HUES64 (cell line): ENCODE measurements at regions not wholly inside any gene's neighbourhood (a gene's known extent, or its start where the extent isn't known, plus 50 kb on each side); places are given as distances from the start of the nearest gene placed in this dataset.

ENCODE experiments used
- H3K27ac ChIP-seq: 2 replicates; pipeline ENCODE4 v1.7.0; 2013; ENCODE audit warnings: low read depth, low read length, inconsistent platforms
- H3K27me3 ChIP-seq: 2 replicates; pipeline ENCODE4 v1.6.1; 2013; ENCODE audit warnings: mild to moderate bottlenecking, low read length; ENCODE audit not compliant: insufficient read depth
- H3K36me3 ChIP-seq: 2 replicates; pipeline ENCODE4 v1.6.1; 2013; ENCODE audit warnings: mild to moderate bottlenecking, low read length; ENCODE audit not compliant: insufficient read depth
- H3K4me1 ChIP-seq: 2 replicates; pipeline ENCODE4 v1.6.1; 2013; ENCODE audit warnings: mild to moderate bottlenecking, low read length, moderate library complexity; ENCODE audit not compliant: insufficient read depth
- H3K4me3 ChIP-seq: 2 replicates; pipeline ENCODE4 v1.5.1; 2013; ENCODE audit warnings: mild to moderate bottlenecking, low read length, moderate library complexity
- H3K9ac ChIP-seq: 2 replicates; pipeline ENCODE4 v1.6.1; 2013; ENCODE audit warnings: mild to moderate bottlenecking, low read depth, low read length
- H3K9me3 ChIP-seq: 2 replicates; pipeline ENCODE4 v1.6.1; 2013; ENCODE audit warnings: low read depth, low read length; ENCODE audit not compliant: insufficient read depth
- WGBS: fragments of 150-250, 120-280 bp; methylation state at CpG from one replicate; pipeline ENCODE4 v1.1.7; 2013; ENCODE audit warnings: missing lambda C conversion rate; 5-methylcytosine and 5-hydroxymethylcytosine counted together

- 93% methylated on average over 3 of the region's 3 CpGs for WGBS
- H3K9me3 ChIP-seq = 0 out of 2 replicates have a peak, but pooled peaks cover 3% of the 10 kb centered on the region
These were observed 208.2 kb upstream of the INHBA start for GRCh38 chr7:41910940-41911600.

DNA sequence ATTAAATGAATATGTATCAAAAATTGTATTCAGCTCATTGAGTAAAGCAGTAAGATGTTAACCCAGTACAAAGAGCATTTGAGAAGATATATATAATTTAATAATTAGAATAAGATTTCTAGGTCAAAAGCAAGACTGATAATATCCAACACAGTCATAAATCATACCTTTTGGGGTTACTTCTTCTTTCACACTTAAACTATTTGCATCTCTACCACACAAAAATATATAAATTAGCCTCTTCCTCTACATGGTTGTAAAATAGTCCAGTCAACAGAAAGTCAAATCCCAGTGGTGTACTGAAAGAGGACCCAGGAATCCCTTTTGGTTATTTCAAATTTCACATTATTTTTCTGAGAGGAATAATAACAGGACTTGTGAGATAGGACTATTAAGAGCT, 204.6 kb upstream of the INHBA start:
- Histone ChIP-seq H3K27me3 (no peaks in the 10 kb centered on the region), H3K9me3 (peaks cover 30% of the 10 kb centered on the region), H3K9ac (no peak overlapping the region)

More at GRCh38 chr7:41910940-41911600, 208.2 kb upstream of the INHBA start:
- H3K9ac ChIP-seq = no peak overlapping the region
- no peaks in the 10 kb centered on the region for H3K27me3 ChIP-seq
- no peak overlapping the region for H3K4me3 ChIP-seq
- H3K27ac ChIP-seq = no peak overlapping the region
- no peaks in the 10 kb centered on the region for H3K4me1 ChIP-seq
- no peaks in the 10 kb centered on the region for H3K36me3 ChIP-seq

DNA sequence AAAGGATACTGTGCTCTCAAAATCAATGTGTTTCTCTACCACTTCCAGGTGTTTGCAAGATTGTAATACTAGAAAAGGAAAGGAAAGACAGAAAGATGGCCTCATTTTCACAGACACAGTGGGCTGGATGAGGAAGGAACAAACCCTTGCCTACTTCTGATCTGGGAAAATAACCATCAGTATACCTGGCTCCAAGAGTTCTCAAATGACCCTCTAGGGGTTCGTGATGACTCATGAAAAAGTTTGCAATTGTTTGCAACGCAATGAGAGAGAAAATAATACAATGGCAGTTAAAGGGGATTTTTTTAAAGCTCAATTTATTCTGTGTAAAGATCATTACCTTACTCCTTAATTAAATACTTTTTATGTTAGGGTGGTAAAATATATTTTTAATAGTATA, 197.6 kb upstream of the INHBA start:
- peaks cover 25% of the 10 kb centered on the region for H3K9me3 ChIP-seq
- peaks cover 12% of the 10 kb centered on the region for H3K4me1 ChIP-seq
- H3K27me3 ChIP-seq = no peaks in the 10 kb centered on the region
- H3K36me3 ChIP-seq = no peaks in the 10 kb centered on the region
- no peak overlapping the region for H3K27ac ChIP-seq
- no peak overlapping the region for H3K4me3 ChIP-seq
- H3K9ac ChIP-seq = no peak overlapping the region
- 18% methylated on average over 2 of the region's 2 CpGs for WGBS

More for the DNA sequence above, 204.6 kb upstream of the INHBA start:
- Histone ChIP-seq H3K4me1 (no peaks in the 10 kb centered on the region), H3K27ac (no peak overlapping the region), H3K36me3 (no peaks in the 10 kb centered on the region), H3K4me3 (no peak overlapping the region)

GRCh38 chr7:41899823-41900433, 197.0 kb upstream of the INHBA start:
- Histone ChIP-seq H3K4me1 (peaks cover 12% of the 10 kb centered on the region), H3K27me3 (no peaks in the 10 kb centered on the region), H3K27ac (no peak overlapping the region), H3K9ac (no peak overlapping the region), H3K36me3 (no peaks in the 10 kb centered on the region), H3K9me3 (peaks cover 21% of the 10 kb centered on the region), H3K4me3 (no peak overlapping the region)
- WGBS = 94% methylated on average over 4 of the region's 4 CpGs

GRCh38 chr7:41893656-41894055, 190.8 kb upstream of the INHBA start:
- no peaks in the 10 kb centered on the region for H3K27me3 ChIP-seq
- no peaks in the 10 kb centered on the region for H3K4me1 ChIP-seq
- H3K9me3 ChIP-seq = no peaks in the 10 kb centered on the region
- no peak overlapping the region for H3K9ac ChIP-seq
- H3K36me3 ChIP-seq = no peaks in the 10 kb centered on the region
- no peak overlapping the region for H3K4me3 ChIP-seq
- WGBS = 100% methylated on average over 2 of the region's 2 CpGs
- no peak overlapping the region for H3K27ac ChIP-seq

GRCh38 chr7:41892356-41893100, 189.6 kb upstream of the INHBA start:
- Histone ChIP-seq H3K9me3 (no peaks in the 10 kb centered on the region), H3K9ac (no peak overlapping the region), H3K27me3 (no peaks in the 10 kb centered on the region), H3K4me3 (no peak overlapping the region), H3K36me3 (no peaks in the 10 kb centered on the region), H3K27ac (no peak overlapping the region), H3K4me1 (no peaks in the 10 kb centered on the region)
- WGBS = 86% methylated on average over 2 of the region's 2 CpGs

DNA sequence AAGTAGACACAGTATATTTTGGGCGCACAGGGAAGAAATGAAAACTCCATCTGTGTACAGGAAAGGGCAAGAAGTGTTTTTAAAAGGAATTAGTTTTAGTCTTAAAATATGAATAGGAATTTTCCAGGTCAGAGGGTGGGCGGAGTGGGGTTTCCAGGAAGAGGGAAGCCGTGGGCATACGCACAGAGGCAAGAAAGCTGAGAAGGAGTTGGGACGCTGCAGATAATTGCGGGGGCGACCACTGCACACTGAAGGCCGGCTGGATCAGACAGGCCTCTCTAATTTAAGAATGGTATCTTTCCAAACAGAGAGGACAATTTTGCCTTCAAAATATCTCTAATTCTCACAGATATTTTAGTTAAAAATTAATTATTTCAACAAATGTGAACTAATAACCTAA, 189.1 kb upstream of the INHBA start:
- no peaks in the 10 kb centered on the region for H3K36me3 ChIP-seq
- H3K4me3 ChIP-seq = no peak overlapping the region
- 90% methylated on average over 8 of the region's 8 CpGs for WGBS
- H3K9me3 ChIP-seq = no peaks in the 10 kb centered on the region
- no peaks in the 10 kb centered on the region for H3K27me3 ChIP-seq
- no peak overlapping the region for H3K27ac ChIP-seq
- peaks cover 3% of the 10 kb centered on the region; the same call in 1 of the 2 replicates for H3K4me1 ChIP-seq
- H3K9ac ChIP-seq = no peak overlapping the region

GRCh38 chr7:41890631-41891274, 187.9 kb upstream of the INHBA start:
- 92% methylated on average over 9 of the region's 9 CpGs for WGBS
- H3K4me3 ChIP-seq = no peak overlapping the region
- peaks cover 6% of the 10 kb centered on the region; the same call in 1 of the 2 replicates for H3K4me1 ChIP-seq
- H3K27me3 ChIP-seq = no peaks in the 10 kb centered on the region
- H3K36me3 ChIP-seq = no peaks in the 10 kb centered on the region
- H3K27ac ChIP-seq = no peak overlapping the region
- no peak overlapping the region for H3K9ac ChIP-seq
- no peaks in the 10 kb centered on the region for H3K9me3 ChIP-seq

- WGBS = 94% methylated on average over 4 of the region's 4 CpGs
- no peak overlapping the region for H3K9ac ChIP-seq
- no peaks in the 10 kb centered on the region for H3K27me3 ChIP-seq
- no peak overlapping the region for H3K4me3 ChIP-seq
- no peak overlapping the region for H3K27ac ChIP-seq
- H3K4me1 ChIP-seq = peaks cover 6% of the 10 kb centered on the region; the same call in 1 of the 2 replicates
- no peaks in the 10 kb centered on the region for H3K36me3 ChIP-seq
- no peaks in the 10 kb centered on the region for H3K9me3 ChIP-seq
These were observed 186.6 kb upstream of the INHBA start for GRCh38 chr7:41889472-41889871.

- WGBS = 82% methylated on average over 5 of the region's 5 CpGs
- H3K4me3 ChIP-seq = no peak overlapping the region
- H3K36me3 ChIP-seq = no peaks in the 10 kb centered on the region
- peaks cover 6% of the 10 kb centered on the region; the same call in 1 of the 2 replicates for H3K4me1 ChIP-seq
- no peak overlapping the region for H3K9ac ChIP-seq
- H3K27ac ChIP-seq = no peak overlapping the region
- H3K9me3 ChIP-seq = no peaks in the 10 kb centered on the region
- H3K27me3 ChIP-seq = no peaks in the 10 kb centered on the region
These were observed 186.2 kb upstream of the INHBA start for GRCh38 chr7:41889040-41889439.

DNA sequence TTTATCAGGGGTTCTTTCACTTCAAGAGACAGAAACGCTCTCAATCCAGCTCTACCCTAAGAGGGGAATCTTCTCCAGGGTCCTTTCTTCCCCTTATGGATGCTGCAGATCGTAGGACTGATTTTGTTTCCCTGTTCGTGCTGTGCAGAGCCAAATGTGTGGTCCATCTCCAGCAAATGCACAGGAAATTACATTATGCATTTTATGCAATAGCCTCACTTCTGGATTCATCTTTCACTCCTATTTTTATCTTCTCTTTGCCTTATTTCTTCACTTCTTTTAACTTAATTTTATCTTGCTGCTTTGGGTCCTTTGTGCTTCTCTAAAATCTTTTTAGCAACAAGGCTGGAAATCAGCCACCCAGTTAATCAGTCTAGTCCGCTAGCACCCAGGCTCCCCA, 184.5 kb upstream of the INHBA start:
- WGBS = 92% methylated on average over 4 of the region's 4 CpGs
- Histone ChIP-seq H3K27ac (no peak overlapping the region), H3K4me1 (peaks cover 6% of the 10 kb centered on the region; the same call in 1 of the 2 replicates), H3K9me3 (no peaks in the 10 kb centered on the region), H3K36me3 (no peaks in the 10 kb centered on the region), H3K4me3 (no peak overlapping the region), H3K27me3 (no peaks in the 10 kb centered on the region), H3K9ac (no peak overlapping the region)
